CD4-positive, alpha-beta T cell treated with Interleukin-15 for 4 hours (primary cell): ENCODE measurements at regions not wholly inside any gene's neighbourhood (a gene's known extent, or its start where the extent isn't known, plus 50 kb on each side); places are given as distances from the start of the nearest gene placed in this dataset.
"Not testable (repeated sequence)": the region's sequence is repeated elsewhere in the genome, so short reads cannot be mapped to it uniquely, and the experiment has no call there.

Source experiments
- DNase-seq: peaks from one replicate; pipeline ENCODE4 v3.0.0-alpha.2; 2020; ENCODE audit warnings: low spot score

DNA sequence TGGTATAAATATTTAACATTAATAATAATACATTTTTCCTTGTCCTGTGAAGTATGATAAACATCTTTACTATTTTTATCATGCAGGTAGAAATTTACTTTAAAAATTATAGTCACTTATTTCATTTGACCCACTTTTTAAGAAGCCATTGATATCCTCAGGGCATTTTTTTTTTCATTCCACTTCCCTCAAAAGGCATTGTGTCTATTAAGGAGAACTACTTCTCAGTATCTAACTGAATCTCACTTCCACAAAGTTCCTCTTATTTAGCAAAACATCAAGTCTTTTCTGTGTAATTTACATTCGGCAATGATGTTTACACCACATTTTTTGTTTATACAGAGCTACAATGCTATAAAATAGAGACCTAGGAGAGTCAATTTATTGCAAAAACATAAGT lies 388.2 kb upstream of the AKR1E2 start:
- no peak for DNase-seq

DNA sequence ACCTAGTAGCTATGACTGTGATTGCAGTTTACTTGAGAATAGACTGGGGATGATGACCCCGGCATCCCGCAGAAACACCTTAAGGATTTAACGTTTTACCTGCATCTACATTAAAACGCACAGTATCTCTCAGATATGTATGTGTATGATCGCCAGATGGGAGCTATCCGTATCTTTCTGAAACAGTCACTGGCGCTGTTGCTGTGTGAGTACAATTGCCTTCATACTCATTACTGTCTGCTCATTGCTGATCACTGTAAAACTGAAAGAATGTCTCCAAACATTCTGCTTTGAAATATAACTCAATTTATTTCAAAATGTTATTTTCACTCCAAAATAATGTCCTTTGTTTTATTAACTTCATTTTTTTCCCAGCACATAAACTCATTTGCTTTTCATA lies 388.9 kb upstream of the AKR1E2 start:
- DNase-seq: no peak

DNA sequence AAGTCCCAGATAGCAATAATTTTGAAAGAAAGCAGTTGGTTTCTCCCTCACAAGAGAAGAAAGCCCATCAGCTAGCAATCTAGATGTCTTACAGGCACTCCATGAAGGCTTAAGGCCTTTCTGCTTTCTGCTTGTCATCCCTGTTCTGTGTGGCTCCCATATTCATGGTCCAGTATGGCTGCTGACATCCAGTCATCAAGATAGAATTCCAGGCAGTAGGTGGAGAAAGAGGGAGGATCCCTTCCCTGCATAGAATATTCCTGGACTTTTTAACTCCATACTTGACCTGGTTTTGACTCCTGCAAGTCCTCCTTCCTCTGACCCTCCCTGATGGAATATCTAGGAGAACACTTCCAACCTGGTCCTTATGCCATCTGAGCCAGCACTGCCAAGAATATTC lies 389.9 kb upstream of the AKR1E2 start:
- no peak for DNase-seq

DNA sequence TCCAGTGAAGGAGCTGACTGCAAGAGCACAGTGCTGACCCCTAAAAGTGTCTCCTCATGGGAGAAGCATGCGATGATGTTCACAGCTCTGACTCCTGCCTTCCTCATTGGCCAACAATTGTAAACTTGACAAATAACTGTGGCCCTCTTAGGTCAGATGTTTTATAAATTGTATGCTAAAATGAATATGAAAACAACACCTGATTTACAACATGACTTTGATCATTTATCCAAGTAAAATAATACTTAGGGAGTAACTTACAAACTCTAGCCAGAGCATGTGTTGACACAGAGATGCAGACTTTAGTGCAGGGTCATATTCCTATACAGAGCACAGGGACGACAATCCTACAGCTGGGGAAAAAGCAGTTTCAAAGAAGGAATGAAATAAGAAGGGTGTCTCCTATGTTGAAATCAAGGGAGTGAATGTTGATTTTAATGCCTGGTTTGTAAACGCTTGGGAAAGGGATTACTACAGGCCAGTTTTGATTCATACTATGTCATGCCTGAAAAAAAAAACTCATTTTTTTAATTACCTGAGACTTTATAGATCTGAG lies 391.4 kb upstream of the AKR1E2 start:
- DNase-seq: no peak

GRCh38 chr10:4434105-4434504 lies 391.9 kb upstream of the AKR1E2 start:
- DNase-seq: no peak

- DNase-seq: no peak
Observed at GRCh38 chr10:4431114-4431863, 394.7 kb upstream of the AKR1E2 start.

DNA sequence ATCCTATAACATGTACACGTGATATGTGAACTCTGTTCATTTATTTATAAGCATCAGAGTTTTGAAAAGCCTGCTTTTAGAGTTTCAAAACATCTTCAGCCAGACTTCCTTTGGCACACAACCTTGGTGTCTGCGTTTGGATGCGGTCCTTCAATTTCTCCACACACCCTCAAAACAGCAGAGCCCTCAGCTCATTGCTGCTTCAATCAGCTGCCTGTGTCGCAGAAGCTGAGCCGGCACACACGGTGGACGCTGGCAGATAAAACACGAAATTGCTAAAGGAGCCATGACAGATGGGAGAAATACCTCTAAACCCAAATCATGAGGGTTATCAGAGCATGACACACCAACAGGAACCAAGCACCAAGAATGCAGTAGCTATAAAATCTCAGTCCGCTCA lies 396.4 kb upstream of the AKR1E2 start:
- no peak for DNase-seq

- no peak for DNase-seq
Observed at GRCh38 chr10:4427532-4427931, 398.5 kb upstream of the AKR1E2 start.

- no peak for DNase-seq
Observed at GRCh38 chr10:4426866-4427265, 399.1 kb upstream of the AKR1E2 start.

- DNase-seq: no peak
Observed at GRCh38 chr10:4409319-4409718, 416.7 kb upstream of the AKR1E2 start.

DNA sequence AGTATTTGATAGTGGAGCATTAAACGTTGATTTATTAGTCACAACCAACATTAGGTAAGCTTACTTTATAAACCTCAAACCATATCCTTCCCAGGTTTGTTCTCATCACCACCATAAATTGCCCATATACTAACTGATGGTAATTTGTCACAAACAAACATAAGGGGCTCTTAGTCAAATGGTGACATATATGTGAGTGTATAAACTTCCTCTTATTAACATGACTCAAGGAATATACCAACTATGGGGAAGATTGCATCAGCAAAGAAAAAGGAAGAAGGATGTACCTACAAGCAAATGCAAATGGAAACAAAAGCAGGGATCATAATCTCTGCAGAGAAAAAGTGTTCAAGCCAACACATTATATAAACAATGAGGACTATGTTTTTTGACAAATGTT lies 418.2 kb upstream of the AKR1E2 start:
- DNase-seq: no peak

GRCh38 chr10:4405828-4406227 lies 420.2 kb upstream of the AKR1E2 start:
- no peak for DNase-seq

DNA sequence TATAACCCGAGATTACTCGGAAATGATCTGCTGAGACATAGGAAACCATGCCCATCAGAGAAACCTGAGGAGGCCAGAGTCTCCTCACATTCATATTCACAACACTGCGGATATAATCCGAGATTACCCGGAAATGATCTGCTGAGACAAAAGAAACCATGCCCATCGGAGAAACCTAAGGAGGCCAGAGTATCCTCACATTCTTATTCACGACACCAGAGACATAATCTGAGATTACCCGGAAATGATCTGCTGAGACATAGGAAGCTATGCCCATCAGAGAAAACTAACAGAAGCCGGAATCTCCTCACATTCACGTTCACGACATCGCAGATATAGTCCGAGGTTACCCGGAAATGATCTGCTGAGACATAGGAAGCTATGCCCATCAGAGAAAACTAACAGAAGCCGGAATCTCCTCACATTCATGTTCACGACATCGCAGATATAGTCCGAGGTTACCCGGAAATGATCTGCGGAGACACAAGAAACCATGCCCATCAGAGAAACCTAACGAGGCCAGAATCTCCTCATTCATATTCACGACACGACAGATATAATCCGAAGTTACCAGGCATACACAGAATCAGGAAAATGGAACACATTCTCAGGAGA lies 422.3 kb upstream of the AKR1E2 start:
- DNase-seq: no peak

DNA sequence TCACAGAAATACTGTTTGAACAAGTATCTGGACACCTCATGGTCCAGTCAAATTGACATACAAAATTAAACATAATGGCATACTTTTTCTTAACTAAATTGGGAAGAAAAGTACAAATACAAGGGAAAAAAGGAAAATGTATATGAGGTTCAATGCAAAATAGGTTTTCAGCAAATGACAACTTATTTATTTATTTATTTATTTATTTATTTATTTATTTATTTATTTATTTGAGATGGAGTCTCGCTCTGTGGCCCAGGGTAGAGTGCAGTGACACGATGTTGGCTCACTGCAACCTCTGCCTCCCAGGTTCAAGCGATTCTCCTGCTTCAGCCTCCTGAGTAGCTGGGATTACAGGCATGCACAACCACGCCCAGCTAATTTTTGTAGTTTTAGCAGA lies 424.9 kb upstream of the AKR1E2 start:
- DNase-seq: not testable (repeated sequence)

GRCh38 chr10:4399556-4399955 lies 426.5 kb upstream of the AKR1E2 start:
- DNase-seq: no peak

GRCh38 chr10:4398602-4399001 lies 427.4 kb upstream of the AKR1E2 start:
- no peak for DNase-seq

DNA sequence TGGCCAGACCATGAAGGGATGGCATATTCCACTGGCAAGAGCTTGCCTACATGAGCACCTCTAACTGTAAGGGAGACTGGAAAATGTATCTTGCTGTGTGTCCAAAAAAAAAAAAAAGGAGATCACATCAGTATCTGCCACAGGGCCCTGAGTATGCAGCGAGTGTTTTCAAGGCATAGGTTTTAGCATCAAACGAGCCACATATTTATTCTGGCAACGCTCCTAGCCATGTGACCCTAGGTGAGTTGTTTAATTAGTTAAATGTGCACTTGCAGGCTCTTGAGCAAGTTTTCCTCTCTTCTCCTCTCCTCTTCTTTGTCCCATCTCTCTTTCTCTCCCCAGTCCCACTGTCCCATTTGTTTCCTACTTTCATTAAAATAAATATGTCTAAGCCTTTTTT lies 428.7 kb upstream of the AKR1E2 start:
- DNase-seq: no peak

DNA sequence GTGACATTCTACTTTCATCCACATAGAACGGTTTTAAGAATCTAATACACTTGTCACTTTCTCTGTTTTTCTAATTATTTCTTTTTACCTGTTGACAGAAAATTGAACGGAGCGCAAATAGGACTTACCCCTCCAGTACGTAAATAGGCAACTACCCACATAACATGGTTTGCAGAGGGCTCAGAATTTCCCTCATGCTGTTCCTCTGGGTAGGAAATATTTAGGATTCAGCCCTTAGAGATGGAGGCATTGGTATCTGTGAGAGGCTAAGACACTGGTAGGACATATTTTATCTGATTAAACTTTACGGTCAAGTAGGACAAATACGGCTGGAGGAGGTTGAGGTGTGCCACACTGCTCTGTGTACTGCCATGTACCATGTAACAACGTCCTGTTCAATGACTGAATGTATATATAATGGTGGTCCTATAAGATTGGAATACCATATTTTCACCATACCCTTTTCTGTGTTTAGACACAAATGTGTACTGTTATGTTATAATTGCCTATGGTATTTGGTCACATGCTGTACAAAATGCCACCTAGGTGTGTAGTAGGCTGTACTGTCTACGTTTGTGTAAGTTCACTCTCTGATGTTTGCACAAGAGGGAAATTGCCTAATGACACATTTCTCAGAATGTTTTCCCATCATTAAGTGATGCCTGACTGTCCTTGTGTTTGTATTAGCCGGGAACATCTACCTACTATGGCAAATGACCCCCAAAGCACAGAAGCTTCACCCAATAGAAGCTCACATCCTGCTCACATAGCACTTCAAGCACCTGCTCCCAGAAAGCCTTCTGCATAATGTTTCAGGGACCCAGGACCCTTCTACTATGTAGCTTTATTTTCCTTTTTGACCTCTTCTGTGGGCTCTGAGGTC lies 429.4 kb upstream of the AKR1E2 start:
- no peak for DNase-seq

DNA sequence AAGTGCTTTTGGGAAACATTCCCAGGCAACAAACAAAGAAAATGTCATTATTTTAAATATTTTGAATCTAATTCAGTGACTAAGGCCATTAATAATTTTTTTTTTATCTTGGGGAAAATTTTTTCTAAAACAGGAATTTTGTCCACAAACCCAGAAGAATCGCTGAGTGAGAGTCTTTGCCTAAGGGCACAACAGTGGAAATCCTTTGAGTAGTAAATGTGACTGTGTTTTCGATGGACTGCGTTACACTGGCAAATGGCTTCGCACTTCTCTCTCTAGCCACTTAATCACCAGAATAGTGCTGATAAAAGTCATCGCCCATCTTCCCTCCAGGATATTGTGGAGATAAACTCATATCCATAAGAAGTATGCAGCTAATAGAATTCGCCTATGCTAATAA lies 430.3 kb upstream of the AKR1E2 start:
- no peak for DNase-seq

DNA sequence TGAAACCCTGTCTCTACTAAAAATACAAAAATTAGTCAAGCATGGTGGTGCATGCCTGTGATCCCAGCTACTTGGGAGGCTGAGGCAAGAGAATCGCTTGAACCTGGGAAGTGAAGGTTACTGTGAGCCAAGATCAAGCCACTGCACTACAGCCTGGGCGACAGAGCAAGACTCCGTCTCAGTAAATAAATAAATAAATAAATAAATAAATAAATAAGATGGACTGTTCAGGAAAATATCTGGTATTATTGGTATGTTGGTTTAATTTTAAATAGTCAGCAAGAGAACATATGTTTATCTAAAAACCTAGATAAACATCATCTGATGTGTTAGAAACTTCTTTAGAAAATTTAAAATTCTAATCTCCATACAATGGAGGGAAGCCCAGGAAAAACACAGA lies 431.6 kb upstream of the AKR1E2 start:
- DNase-seq: not testable (repeated sequence)

DNA sequence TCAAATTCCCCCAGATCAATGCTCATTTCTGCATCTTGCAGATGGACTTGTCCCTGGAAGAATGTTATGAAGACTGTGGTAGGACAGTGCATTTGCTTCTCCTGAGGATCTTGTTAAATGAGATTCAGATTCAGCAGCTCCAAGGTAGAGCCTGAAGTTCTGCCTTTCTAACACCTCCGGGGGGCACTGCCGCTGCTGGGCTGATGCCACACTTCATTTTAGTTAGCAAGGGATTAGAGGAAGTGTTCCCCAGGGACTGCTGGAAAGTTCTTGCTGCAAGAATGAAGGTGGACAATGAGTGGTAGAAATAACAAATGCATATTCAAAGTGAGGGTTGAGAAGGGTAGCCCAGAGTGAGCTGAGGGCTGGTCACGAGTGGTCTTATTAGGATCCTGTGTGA lies 434.3 kb upstream of the AKR1E2 start:
- DNase-seq: no peak

DNA sequence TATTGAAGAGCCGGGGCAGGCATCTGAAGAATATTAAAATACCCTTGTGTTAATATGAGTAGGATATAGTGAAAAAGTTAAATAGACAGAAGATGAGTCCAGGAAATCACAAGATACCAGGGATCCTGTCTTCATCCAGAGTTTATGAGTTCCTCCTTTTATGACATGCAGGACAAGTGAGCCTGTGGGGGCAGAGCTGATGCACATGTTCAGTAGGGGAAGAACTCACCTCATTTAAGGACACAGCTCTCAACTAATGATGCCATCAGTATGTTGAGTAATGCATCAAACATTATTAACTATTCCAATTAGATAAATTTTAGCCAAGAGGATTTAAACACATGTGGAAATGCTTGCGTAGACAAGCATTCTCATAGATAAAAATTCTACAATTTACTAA lies 435.8 kb upstream of the AKR1E2 start:
- no peak for DNase-seq
